ENCODE measurements at regions not wholly inside any gene's neighbourhood (a gene's known extent, or its start where the extent isn't known, plus 50 kb on each side); places are given as distances from the start of the nearest gene placed in this dataset.

- no peak for DNase-seq
Measured at GRCh38 chr2:228700638-228701037, 519.2 kb upstream of the SPHKAP start.

GRCh38 chr2:228699888-228700287, 518.4 kb upstream of the SPHKAP start:
- no peak for DNase-seq

DNA sequence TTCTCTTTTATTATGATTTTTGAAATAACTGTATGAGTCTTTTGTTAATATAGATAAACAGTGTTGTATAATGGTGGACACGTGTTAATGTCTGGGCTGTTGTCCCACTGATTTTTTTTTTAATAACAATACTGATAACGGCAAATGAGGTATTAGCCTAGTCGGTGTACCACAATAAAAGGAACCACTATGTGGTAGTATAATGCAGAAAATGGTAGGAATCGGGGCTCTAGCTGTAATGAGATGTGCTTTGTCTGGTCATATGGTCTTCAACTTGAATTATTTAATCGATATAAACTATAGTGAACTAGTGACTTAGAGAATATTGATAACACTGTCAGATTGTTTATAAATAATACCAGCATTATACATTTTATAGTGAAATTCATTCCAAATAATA, 517.9 kb upstream of the SPHKAP start:
- DNase-seq, result no peak

- no peak for DNase-seq
Measured at GRCh38 chr2:228698963-228699362, 517.5 kb upstream of the SPHKAP start.

DNA sequence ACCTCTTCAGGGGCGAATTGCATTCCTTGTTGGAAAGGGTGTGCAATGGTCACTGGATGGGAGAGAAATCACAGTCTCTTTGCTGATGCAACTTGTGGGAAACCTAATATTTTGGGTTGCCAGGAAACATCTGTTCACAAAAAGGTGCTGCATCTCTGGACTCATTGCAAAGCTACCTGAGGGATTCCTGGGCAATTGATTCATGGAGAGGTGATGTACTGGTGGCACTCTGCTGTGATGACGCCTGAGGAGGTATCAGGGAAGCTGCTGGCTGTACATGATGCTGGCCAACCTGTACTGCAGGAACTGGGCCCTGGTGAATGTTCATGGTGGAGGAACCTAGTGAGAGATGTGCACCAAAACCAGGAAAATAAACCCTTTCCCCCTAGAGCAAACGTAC, 516.0 kb upstream of the SPHKAP start:
- no peak for DNase-seq

DNA sequence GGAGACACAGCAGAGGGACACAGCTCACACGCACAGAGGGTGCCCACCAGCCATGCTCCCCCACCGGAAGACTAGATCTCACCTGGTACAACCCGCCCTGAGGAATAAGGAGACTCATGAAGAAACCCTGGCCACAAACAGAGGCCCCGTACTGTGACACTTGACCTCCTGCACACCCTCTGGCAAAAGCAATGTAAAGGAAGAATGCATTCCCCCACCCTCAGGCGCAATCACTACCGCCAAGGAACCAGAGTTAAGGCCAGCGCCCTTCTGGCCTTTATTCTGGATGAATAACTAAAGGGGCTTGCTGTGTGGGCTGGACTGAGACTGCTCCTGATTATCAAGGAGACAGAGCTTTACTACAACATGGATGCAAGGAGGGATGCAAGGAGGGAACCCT, 509.2 kb upstream of the SPHKAP start:
- no peak for DNase-seq

DNA sequence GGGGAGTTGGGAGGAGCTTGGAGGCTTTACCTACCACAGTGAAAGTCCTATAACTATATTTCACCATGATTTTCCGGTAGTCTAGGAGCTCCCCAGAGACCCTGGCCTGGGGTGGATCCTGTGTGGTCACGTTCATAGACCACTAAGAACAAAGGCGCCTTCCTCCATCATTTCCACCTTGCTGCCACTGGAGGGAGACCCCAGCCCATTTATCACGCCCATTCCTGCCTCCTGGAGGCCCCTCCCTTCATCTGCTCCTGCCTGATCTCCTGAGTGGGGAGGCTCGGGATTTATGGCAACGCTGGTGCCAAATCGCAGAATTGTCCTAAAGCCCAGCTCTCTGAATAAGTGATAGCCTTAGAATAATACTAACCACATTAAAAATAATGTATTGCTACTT, 507.6 kb upstream of the SPHKAP start:
- DNase-seq, result no peak

DNA sequence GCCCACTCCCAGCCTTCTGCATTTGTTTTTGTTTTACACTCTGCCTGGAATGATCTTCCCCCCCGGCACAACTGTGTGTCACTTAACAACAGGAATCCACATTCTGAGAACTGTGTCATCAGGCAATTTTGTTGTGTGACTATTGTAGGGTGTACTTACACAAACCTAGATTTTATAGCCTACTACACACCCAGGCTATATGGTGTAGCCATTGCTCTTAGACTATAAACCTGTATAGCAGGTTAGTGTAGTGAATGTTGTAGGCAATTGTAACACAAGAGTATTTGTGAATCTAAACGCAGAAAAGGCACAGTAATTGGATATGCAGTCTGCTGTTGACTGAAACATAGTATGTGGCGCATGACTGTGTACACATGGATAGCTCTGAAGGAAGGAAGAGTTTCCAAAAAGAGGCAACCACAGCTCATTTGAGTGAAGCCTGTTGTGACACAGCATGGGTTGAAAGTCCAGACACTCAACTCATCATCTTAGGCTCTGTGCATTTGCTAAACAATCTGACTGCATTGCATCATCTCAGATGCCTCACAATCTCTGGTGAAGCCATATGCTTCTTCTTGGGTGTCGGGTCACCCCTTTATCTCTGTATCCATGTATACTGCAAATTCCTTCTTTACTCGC, 506.6 kb upstream of the SPHKAP start:
- DNase-seq, result no peak

DNA sequence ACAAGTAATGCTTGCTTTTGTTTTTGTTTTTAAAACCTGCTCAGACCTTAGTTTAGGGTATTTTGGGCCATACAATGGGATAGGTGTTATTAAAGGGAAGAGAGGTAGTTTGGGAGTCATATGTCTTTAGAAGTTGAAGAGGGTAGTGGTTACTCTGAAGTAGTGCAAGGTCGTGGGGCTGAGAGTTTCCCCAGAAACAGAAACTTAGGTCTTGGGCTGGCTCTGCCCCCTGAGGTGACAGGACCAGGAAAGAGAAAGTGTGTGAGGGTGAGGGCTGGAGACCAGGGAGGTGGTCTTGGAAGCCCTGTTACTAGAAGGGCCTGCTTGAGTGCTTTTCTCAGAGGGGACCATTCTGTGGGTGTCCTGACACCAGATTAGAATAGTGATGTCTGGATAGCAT, 500.5 kb upstream of the SPHKAP start:
- no peak for DNase-seq

DNA sequence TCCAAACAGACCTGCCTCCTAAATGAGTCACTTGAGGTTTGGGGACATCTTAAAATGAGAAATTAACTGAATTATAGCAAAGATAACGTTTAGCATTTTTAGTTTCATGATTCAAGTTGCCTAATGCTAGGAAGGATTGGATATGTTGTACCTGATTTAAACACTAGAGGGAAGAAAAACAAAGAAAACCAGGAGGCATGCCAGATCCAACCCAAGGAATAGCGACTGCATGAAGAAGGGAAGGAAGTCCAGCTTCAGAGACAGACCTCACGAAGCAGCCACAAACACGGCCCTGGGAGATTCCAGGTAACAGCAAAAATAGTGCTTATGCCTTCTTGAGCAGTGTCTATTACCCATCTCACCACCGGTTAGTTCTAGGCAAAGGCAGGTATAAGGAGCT, 499.9 kb upstream of the SPHKAP start:
- DNase-seq, result no peak

- no peak for DNase-seq
Measured at GRCh38 chr2:228678110-228678509, 496.6 kb upstream of the SPHKAP start.

GRCh38 chr2:228675646-228676045, 494.2 kb upstream of the SPHKAP start:
- no peak for DNase-seq

DNA sequence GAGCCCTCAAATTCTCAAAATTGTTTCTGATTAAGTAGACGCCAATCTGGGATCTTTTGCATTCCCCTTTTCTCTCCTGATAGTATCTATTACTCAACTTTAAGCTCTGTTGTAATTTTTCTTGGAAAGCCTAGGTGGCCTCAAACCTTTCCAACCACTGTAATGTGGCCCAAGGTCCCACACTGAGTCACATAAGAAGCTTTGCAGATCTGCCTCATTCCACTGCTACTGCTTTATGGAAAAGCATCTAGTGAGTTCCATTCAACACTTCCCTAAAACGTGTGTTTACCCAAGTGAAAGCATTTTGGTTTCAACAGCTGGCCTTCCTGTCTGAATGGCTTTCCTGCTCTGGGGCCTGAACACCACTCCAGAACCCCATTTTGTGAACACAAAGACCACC, 493.6 kb upstream of the SPHKAP start:
- DNase-seq, result no peak

- no peak for DNase-seq
Measured at GRCh38 chr2:228673876-228674554, 492.5 kb upstream of the SPHKAP start.

GRCh38 chr2:228669690-228670089, 488.2 kb upstream of the SPHKAP start:
- no peak for DNase-seq

GRCh38 chr2:228665232-228665631, 483.7 kb upstream of the SPHKAP start:
- DNase-seq, result no peak

DNA sequence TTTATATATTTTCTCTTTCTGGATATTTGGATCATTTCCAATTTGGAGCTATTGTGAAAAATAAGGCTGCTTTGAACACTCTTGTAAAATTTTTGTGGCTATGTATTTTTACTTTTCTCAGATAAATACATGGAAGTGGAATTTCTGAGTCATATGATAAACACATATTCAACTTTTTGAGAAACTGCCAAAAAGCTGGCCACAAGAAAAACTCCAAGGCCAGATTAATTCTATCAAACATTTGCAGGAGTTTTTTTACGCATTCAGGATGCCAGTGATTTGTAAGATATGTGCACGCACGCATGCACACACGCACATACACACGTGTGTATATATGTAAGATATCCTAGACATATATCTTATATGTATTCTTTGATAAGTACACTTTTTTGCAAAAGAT, 477.5 kb upstream of the SPHKAP start:
- DNase-seq, result no peak

- DNase-seq, result peak in 1 of 2 experiments; percentile 7
Measured at GRCh38 chr2:228657807-228658402, 476.4 kb upstream of the SPHKAP start.

GRCh38 chr2:228655331-228655730, 473.8 kb upstream of the SPHKAP start:
- no peak for DNase-seq

- DNase-seq, result no peak
Measured at GRCh38 chr2:228654707-228655106, 473.2 kb upstream of the SPHKAP start.

DNA sequence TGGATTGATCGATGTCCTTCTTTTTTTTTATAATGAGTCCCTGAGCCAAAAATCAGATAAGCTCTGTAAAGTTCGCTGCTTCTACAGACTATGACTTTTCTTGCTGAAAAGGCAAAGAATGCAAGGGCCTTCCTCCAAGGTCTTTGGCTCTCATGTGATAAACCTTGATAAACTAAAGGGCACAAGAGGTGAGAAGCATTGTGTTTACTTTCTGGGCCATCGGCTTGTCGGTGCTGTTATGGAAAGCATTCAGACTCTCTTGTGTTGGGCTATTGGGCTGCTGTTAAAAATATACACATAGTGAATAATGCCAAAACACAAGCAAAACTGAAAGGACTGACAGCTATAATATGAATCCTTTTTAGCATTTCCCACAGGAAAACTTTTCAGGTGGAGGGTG, 472.4 kb upstream of the SPHKAP start:
- DNase-seq, result no peak

DNA sequence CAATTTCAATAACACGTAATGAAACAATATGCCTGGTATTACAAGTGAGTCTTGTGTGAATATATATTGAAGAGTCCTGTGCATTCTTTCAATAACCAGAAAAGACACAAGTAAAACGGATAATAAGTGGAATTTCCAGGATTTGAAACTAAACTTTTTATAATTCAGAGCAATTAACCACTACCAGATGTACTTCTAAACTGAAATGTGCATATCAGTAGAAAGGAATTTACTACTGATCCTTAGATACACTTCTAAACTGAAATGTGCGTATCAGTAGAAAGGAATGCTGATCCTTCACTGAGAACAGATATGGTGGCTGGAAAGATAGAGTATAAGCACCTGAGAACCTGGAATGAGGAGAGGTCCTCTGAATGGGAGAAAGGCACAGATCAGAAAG, 470.9 kb upstream of the SPHKAP start:
- DNase-seq, result no peak

- no peak for DNase-seq
Measured at GRCh38 chr2:228649876-228650275, 468.4 kb upstream of the SPHKAP start.

GRCh38 chr2:228649447-228649846, 468.0 kb upstream of the SPHKAP start:
- DNase-seq, result no peak

- no peak for DNase-seq
Measured at GRCh38 chr2:228648541-228648940, 467.1 kb upstream of the SPHKAP start.

Data from NCI-H187 (cell line).